ENCODE measurements at regions not wholly inside any gene's neighbourhood (a gene's known extent, or its start where the extent isn't known, plus 50 kb on each side); places are given as distances from the start of the nearest gene placed in this dataset.

- TF ChIP-seq ZNF70 (CRISPR knock-in tag; IDR thresholded peaks at IDR 0.05) (no peak), TOX (CRISPR knock-in tag; IDR thresholded peaks at IDR 0.05; ENCODE audit: borderline replicate concordance) (no peak), ZNF8 (CRISPR knock-in tag; IDR thresholded peaks at IDR 0.05) (no peak), ZFP30 (CRISPR knock-in tag; IDR thresholded peaks at IDR 0.05) (no peak)
Observed at GRCh38 chr13:58472483-58472882, 840.9 kb downstream of the PCDH17 start (continued).

GRCh38 chr13:58474581-58474980 is 843.0 kb downstream of the PCDH17 start:
- TF ChIP-seq PPARA (CRISPR knock-in tag; IDR thresholded peaks at IDR 0.05; ENCODE audit: borderline replicate concordance) (no peak), BACH2 (CRISPR knock-in tag; IDR thresholded peaks at IDR 0.05; ENCODE audit: borderline replicate concordance) (no peak), ZFP3 (CRISPR knock-in tag; IDR thresholded peaks at IDR 0.05) (no peak), TOX (CRISPR knock-in tag; IDR thresholded peaks at IDR 0.05; ENCODE audit: borderline replicate concordance) (no peak), OSR1 (CRISPR knock-in tag; IDR thresholded peaks at IDR 0.05) (no peak), TCF4 (CRISPR knock-in tag; IDR thresholded peaks at IDR 0.05; ENCODE audit: borderline replicate concordance) (no peak)
- no peak for ATAC-seq

GRCh38 chr13:58476206-58476918 is 844.8 kb downstream of the PCDH17 start:
- no peak for ATAC-seq
- TF ChIP-seq ZC3H10 (CRISPR knock-in tag; IDR thresholded peaks at IDR 0.05) (no peak), ESRRG (CRISPR knock-in tag; IDR thresholded peaks at IDR 0.05) (no peak), TCF4 (CRISPR knock-in tag; IDR thresholded peaks at IDR 0.05; ENCODE audit: borderline replicate concordance) (no peak), CSDC2 (CRISPR knock-in tag; IDR thresholded peaks at IDR 0.05) (no peak), ZFP30 (CRISPR knock-in tag; IDR thresholded peaks at IDR 0.05) (no peak), POU6F1 (CRISPR knock-in tag; IDR thresholded peaks at IDR 0.05; ENCODE audit: borderline replicate concordance, low read depth) (no peak), TOX (CRISPR knock-in tag; IDR thresholded peaks at IDR 0.05; ENCODE audit: borderline replicate concordance) (no peak), ZNF8 (CRISPR knock-in tag; IDR thresholded peaks at IDR 0.05) (no peak), ZFP3 (CRISPR knock-in tag; IDR thresholded peaks at IDR 0.05) (no peak), PPARA (CRISPR knock-in tag; IDR thresholded peaks at IDR 0.05; ENCODE audit: borderline replicate concordance) (no peak)
- TF ChIP-seq, protein P1, sequence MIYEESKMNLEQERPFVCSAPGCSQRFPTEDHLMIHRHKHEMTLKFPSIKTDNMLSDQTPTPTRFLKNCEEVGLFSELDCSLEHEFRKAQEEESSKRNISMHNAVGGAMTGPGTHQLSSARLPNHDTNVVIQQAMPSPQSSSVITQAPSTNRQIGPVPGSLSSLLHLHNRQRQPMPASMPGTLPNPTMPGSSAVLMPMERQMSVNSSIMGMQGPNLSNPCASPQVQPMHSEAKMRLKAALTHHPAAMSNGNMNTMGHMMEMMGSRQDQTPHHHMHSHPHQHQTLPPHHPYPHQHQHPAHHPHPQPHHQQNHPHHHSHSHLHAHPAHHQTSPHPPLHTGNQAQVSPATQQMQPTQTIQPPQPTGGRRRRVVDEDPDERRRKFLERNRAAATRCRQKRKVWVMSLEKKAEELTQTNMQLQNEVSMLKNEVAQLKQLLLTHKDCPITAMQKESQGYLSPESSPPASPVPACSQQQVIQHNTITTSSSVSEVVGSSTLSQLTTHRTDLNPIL (CRISPR knock-in tag; IDR thresholded peaks at IDR 0.05; ENCODE audit: low read depth): no peak
- TF ChIP-seq, protein P2, sequence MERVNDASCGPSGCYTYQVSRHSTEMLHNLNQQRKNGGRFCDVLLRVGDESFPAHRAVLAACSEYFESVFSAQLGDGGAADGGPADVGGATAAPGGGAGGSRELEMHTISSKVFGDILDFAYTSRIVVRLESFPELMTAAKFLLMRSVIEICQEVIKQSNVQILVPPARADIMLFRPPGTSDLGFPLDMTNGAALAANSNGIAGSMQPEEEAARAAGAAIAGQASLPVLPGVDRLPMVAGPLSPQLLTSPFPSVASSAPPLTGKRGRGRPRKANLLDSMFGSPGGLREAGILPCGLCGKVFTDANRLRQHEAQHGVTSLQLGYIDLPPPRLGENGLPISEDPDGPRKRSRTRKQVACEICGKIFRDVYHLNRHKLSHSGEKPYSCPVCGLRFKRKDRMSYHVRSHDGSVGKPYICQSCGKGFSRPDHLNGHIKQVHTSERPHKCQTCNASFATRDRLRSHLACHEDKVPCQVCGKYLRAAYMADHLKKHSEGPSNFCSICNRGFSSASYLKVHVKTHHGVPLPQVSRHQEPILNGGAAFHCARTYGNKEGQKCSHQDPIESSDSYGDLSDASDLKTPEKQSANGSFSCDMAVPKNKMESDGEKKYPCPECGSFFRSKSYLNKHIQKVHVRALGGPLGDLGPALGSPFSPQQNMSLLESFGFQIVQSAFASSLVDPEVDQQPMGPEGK (CRISPR knock-in tag; IDR thresholded peaks at IDR 0.05; ENCODE audit: borderline replicate concordance): no peak

DNA sequence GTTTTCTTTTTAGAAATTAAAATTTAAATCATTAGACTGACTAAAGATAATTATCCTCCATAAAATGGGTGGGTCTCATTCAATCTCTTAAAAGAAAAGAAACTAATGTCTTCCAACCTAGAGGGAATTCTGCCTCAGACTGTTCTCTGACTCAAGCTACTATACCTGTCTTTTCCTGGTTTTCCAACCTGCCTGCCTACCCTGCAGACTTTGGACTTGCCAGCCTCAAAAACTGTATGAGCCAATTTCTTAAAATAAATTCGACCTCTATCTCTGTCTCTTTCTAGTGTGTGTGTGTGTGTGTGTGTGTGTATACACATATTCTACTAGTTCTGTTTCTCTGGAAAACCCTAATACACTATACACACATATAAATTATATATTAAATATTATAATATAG is 847.3 kb downstream of the PCDH17 start:
- no peak for ATAC-seq
- TF ChIP-seq TCF4 (CRISPR knock-in tag; IDR thresholded peaks at IDR 0.05; ENCODE audit: borderline replicate concordance): no peak
- TF ChIP-seq OSR1 (CRISPR knock-in tag; IDR thresholded peaks at IDR 0.05): no peak
- TF ChIP-seq ZNF8 (CRISPR knock-in tag; IDR thresholded peaks at IDR 0.05): no peak
- no peak for TF ChIP-seq BACH2 (CRISPR knock-in tag; IDR thresholded peaks at IDR 0.05; ENCODE audit: borderline replicate concordance)
- TF ChIP-seq RARB (CRISPR knock-in tag; IDR thresholded peaks at IDR 0.05): no peak
- TF ChIP-seq POU6F1 (CRISPR knock-in tag; IDR thresholded peaks at IDR 0.05; ENCODE audit: borderline replicate concordance, low read depth): no peak
- TF ChIP-seq SNAI2 (CRISPR knock-in tag; IDR thresholded peaks at IDR 0.05): no peak
- no peak for TF ChIP-seq ISL1 (CRISPR knock-in tag; IDR thresholded peaks at IDR 0.05)
- TF ChIP-seq, protein P1 (CRISPR knock-in tag; IDR thresholded peaks at IDR 0.05; ENCODE audit: low read depth): no peak
- TF ChIP-seq ZNF70 (CRISPR knock-in tag; IDR thresholded peaks at IDR 0.05): no peak
- TF ChIP-seq, protein P2 (CRISPR knock-in tag; IDR thresholded peaks at IDR 0.05; ENCODE audit: borderline replicate concordance): no peak
- TF ChIP-seq, protein P3, sequence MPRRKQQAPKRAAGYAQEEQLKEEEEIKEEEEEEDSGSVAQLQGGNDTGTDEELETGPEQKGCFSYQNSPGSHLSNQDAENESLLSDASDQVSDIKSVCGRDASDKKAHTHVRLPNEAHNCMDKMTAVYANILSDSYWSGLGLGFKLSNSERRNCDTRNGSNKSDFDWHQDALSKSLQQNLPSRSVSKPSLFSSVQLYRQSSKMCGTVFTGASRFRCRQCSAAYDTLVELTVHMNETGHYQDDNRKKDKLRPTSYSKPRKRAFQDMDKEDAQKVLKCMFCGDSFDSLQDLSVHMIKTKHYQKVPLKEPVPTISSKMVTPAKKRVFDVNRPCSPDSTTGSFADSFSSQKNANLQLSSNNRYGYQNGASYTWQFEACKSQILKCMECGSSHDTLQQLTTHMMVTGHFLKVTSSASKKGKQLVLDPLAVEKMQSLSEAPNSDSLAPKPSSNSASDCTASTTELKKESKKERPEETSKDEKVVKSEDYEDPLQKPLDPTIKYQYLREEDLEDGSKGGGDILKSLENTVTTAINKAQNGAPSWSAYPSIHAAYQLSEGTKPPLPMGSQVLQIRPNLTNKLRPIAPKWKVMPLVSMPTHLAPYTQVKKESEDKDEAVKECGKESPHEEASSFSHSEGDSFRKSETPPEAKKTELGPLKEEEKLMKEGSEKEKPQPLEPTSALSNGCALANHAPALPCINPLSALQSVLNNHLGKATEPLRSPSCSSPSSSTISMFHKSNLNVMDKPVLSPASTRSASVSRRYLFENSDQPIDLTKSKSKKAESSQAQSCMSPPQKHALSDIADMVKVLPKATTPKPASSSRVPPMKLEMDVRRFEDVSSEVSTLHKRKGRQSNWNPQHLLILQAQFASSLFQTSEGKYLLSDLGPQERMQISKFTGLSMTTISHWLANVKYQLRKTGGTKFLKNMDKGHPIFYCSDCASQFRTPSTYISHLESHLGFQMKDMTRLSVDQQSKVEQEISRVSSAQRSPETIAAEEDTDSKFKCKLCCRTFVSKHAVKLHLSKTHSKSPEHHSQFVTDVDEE (CRISPR knock-in tag; IDR thresholded peaks at IDR 0.05): no peak
- TF ChIP-seq ZFP3 (CRISPR knock-in tag; IDR thresholded peaks at IDR 0.05): no peak
- no peak for TF ChIP-seq ESRRG (CRISPR knock-in tag; IDR thresholded peaks at IDR 0.05)
- TF ChIP-seq GLIS3 (CRISPR knock-in tag; IDR thresholded peaks at IDR 0.05): no peak
- TF ChIP-seq ZFP30 (CRISPR knock-in tag; IDR thresholded peaks at IDR 0.05): no peak

Data from SK-N-SH treated with all-trans-retinoic acid at 6 μM for 48 hours (cell line).